Inflammatory macrophage (primary cell): ENCODE measurements at regions not wholly inside any gene's neighbourhood (a gene's known extent, or its start where the extent isn't known, plus 50 kb on each side); places are given as distances from the start of the nearest gene placed in this dataset.
"Not testable (repeated sequence)": the region's sequence is repeated elsewhere in the genome, so short reads cannot be mapped to it uniquely, and the experiment has no call there.

Experiments
- DNase-seq, 2 donors: peaks; one replicate each; pipeline ENCODE4 v3.0.0-alpha.2; 2020 to 2022

DNA sequence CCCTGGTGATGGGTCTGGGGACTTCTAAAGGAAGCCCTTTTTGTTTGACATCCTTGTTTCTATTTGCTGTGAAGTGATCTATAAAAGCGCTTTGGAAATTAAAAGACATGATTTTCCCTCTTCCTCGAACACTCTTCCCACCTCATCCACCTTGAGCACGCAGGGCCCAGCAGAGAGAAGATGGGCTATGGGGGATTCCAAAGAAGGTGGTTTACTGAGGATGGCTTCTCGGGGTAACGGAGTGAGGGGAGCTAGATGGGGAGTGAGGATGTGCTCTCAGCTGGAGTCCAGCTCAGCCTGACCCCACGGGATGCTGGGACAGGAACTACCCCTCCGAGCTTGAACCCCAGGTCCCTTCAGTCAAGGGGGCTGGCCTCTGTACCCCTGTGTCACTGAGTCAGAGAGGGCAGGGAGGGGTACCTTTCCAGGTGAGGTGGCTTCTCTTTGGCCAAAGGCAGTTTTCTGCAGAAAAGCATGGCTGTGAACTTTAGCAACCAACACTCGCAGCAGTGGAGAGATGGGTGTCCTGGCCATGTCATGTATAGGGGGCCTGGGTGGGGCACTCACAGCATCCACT lies 180.7 kb upstream of the SMAD3 start:
- DNase-seq = no peak

DNA sequence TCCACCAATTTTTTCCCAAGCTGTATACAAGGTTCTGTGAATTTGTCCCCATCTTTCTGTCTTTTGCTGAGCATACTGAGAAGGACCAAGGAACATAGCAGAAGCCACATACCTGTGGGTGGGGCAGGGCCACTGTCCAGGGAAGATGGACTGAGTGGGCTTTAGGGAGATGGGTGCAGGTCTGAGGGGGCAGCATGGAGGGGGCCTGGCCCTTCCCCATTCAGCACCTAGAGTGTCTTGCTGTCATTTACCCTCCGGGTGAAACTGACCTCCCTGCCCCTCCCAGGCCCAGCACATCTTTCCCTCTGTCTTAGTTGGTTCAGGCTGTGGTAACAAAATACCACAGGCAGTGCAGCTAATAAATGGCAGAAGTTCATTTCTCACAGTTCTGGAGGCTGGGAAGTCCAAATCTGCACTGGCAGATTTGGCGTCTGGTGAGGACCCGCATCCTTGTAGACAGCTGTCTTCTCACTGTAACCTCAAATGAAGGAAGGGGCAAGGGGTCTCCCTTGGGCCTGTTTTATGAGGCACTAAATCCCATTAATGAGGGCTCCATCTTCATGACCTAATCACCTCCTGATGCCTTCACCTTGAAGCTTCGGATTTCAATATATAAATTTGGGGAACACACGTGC lies 180.0 kb upstream of the SMAD3 start:
- DNase-seq = no peak

GRCh38 chr15:66886241-66886675 lies 179.1 kb upstream of the SMAD3 start:
- no peak for DNase-seq

DNA sequence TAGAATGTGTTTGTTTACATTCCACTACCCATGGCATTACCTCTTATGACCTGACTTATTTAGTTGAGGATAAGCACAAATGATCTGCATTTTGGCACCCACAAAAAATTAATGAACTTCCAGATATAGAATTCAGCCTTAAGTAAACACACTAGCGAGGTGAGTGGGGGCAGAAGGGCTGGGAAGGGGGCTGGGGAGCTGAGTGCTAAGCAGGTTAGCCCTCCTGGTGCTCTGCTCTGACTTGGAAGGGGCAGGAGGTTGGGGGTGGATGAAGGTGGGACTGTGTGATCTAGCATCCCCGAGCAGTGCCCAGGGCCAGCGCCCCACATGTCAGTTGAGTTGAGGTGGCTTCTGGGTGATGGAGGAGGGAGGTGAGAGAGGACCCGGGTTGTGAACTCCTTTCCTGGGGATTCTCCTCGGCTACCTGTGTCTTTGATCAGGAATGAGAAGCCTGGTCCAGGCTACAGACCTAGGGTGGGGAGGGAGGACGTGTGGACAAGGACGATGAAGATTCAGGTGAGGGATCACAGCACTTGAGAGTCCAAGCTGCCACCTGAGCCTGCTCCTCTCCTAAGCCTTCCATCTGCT lies 178.6 kb upstream of the SMAD3 start:
- DNase-seq = no peak

DNA sequence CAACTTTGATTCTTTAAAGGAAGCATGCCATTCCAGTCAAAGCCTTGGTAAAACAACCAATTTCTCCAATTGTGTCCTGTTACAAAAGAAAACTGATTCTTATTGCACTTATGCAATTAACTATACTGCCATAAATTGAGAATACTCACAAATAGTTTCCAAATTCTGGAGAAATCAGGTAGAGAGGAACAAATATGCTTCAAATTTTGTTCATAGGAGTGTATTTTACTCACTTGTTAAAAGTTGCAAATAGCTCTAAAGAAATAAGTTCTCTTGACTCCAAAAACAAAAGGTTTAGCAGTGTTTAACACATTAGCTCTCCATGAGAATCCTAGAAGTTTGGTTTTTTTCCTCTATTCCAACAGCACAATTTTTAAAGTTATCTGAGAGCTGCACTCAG lies 176.1 kb upstream of the SMAD3 start:
- not testable (repeated sequence) for DNase-seq

DNA sequence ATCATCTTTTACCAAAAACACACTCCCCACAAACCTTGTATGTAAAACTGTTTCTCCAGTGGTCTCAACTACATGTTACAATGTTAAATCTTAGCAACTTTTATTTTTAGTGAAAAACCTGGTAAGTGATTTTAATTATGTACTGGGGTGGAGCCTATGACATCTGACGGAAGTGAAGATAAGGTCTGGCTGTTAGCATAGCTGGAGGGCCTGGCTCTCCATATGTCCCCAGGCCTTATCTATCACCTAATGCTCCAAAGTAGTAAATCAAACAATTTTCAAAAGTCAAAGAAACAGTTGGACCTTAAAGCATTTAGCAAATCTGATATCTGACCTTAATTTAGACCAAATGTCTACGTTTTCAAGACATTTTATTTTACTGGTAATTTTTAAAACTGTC lies 173.6 kb upstream of the SMAD3 start:
- DNase-seq = no peak

- DNase-seq = no peak
Observed at GRCh38 chr15:66893294-66893693, 172.1 kb upstream of the SMAD3 start.

DNA sequence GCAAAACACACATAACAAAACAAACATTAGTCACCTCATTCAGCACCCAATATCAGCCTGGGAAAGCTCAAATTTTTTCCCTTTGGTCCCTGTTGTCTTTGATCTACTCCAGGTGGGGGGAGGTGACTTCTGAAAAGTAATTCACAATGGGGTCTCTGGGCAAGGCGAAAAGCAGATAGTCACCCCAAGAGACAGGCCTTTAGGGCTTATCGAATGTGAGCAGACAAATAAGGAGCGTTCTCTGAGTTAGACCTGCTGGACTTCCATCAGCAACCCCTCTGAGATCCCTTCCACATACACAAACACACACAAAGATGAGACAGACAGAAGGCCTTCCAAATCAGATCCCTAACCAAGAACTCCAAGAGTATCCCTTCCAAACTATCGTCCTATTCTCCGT lies 171.0 kb upstream of the SMAD3 start:
- no peak for DNase-seq

GRCh38 chr15:66894986-66895780 lies 170.2 kb upstream of the SMAD3 start:
- no peak for DNase-seq

GRCh38 chr15:66895794-66896453 lies 169.5 kb upstream of the SMAD3 start:
- no peak for DNase-seq

DNA sequence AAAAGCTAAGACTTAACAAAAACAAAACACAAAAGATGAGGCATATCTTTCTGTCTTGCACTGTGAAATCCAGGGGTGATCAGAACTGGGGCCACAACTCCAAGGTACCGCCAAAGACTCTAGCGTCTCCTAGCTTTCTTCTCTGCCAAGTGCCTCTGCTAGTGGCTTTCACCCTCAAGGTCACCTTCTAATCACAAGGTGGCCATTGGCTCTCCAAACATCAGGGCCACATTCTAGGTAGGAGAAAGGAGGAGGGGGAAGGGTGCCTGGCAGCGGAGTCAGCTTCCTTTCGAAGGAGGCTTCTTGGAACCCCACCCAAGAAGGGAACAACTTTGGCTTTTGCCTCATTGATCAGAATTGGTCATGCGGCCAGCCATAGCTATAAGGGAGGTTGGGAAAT lies 168.8 kb upstream of the SMAD3 start:
- DNase-seq = no peak

GRCh38 chr15:66897416-66897815 lies 168.0 kb upstream of the SMAD3 start:
- peak; percentile 14 to 30 for DNase-seq

DNA sequence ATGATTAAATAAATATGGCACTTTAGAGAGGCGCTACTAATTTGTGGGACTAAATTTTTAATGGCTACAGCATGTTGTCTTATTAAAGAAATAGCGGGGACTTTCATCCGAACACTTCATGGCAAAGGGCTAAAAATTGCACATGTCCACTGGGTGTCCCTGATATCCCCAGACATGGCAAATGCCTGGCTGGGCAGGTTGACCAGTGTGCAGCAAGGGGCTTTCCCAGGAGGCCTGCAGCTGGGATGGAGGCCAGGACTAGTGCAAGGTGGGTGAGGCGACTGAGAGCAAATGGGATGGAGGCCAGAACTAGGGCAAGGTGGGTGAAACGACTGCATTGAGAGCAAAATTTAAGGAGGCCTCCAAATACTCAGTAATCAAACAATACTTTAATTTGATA lies 167.4 kb upstream of the SMAD3 start:
- DNase-seq = no peak

- no peak for DNase-seq
Observed at GRCh38 chr15:66898656-66899386, 166.6 kb upstream of the SMAD3 start.

- no peak for DNase-seq
Observed at GRCh38 chr15:66899555-66900350, 165.6 kb upstream of the SMAD3 start.

DNA sequence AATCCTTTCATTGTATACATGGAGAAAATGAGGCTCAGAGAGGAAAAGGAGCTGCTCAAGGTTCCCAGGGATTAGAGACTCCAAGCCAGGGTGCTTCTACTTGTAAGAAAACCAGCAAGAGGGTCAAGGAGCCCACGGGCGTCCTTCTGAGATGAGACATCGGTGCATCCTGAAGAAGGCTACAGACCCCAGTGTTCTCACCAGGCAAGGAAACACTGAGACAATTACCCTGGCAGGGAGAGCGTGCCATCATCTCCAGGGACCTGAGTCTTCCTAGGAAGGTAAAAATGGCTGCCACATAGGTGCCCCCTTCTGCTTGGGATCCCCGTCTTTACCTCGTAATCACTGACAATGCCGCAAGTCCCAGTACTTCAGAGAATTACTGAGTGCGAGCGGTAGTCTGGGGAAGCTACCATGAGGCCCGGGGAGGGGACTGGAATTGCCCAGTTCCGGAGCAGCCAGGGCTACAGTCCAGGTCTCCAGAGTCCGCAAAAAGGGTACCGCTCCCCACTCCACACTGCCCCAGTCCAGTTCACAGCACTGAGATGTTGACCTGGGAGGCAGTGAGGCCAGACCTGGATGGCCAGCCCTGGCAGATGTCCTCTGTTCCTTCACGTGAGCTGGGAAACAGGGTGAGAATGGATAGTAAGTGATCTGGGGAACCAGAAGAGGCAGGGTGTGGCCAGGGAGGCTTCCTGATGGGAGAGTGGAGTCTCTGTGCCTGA lies 164.7 kb upstream of the SMAD3 start:
- no peak for DNase-seq

GRCh38 chr15:66901336-66902100 lies 163.9 kb upstream of the SMAD3 start:
- DNase-seq = peak; percentile 38 to 50

GRCh38 chr15:66905185-66905584 lies 160.2 kb upstream of the SMAD3 start:
- no peak for DNase-seq

DNA sequence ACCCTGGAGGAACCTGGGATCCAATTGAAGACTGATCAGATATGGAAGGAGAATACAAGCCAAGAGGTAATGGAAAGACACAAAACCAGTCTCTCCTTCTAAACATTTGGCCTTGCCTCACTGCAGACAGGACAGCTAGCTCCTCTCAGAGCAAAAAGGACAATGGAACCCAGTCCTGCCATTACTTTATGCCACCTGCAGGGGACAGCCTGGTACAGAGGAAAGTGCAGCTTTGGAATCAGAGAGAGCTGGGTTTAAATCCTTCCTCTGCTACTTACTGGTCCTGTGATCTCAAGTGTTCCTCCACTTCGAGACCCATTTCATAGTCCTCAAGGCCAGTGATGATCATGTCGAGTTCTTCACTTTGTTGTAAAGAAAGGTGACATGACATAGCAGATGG lies 159.4 kb upstream of the SMAD3 start:
- no peak for DNase-seq
